Brain pericyte (primary cell): ENCODE measurements at regions not wholly inside any gene's neighbourhood (a gene's known extent, or its start where the extent isn't known, plus 50 kb on each side); places are given as distances from the start of the nearest gene placed in this dataset.
"Not testable (repeated sequence)": the region's sequence is repeated elsewhere in the genome, so short reads cannot be mapped to it uniquely, and the experiment has no call there.

ENCODE experiments used
- DNase-seq: peaks from one replicate; pipeline ENCODE4 v3.0.0-alpha.2; 2012; ENCODE audit warnings: low read depth, low spot score

DNA sequence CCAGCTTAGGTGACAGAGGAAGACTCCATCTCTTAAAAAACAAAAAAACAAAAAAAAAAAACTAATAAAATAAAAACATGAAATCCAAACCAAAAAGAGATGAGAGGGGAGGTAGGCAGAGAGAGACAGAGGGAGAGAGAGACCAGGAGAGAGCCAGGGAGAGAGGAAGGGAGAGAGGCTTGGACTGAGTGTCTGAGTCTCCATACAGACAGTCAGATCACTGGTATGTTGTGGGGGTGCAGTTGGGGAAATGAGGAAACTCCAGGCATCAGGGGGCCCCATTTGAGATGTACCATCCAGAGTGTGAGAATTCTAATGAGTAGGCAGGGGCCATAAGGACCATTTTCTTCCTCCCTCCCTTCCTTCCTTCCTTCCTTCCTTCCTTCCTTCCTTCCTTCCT lies 53.1 kb upstream of the SEPTIN5 start:
- DNase-seq: no peak

DNA sequence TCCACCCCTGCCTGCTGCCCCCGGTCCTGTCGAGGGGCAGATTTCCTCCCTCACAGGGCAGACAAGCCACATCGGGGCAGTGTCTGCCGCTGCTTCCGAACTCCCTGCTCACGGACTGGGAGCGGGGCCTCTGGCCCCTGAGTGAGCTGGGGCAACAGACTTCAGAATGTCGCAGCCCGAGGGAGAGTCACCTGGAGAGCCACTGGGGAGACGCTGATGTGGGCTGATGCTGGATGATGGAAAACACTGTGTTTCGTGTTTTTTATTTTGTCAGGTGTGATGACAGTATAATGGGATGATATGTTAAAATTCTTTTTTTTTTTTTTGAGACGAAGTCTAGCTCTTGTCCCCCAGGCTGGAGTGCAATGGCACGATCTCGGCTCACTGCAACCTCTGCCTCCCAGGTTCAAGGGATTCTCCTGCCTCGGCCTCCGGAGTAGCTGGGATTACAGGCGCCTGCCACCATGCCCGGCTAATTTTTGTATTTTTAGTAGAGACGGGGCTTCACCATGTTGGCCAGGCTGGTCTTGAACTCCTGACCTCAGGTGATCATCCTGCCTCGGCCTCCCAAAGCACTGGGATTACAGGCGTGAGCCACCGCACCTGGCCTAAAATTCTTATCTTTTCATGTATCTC lies 52.1 kb upstream of the SEPTIN5 start:
- DNase-seq: not testable (repeated sequence)

DNA sequence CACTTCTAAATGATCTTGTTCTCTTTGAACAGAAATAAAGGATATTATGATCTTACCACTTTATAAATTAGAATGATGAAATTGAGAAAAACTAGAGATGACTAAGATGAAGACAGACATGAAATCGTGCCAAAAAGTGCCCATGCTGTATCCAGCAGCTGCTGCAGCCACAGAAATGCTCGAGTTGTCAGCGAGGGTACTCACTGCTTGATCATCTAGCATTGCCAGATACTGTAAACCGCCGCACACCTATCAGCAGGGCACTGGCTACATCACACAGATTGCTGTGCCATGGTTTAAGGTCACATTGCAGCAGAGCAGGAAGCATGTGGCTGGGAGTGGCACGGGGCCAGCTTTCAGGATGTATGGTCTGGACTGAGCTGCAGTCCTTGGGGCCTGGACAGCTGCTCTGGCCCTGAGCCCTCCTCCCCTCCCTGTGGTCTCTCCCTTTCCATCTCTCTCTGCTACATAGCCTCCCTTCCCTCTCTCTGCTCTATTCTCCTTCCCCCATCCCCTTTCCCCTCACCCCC lies 51.0 kb upstream of the SEPTIN5 start:
- peak; percentile 77 for DNase-seq

DNA sequence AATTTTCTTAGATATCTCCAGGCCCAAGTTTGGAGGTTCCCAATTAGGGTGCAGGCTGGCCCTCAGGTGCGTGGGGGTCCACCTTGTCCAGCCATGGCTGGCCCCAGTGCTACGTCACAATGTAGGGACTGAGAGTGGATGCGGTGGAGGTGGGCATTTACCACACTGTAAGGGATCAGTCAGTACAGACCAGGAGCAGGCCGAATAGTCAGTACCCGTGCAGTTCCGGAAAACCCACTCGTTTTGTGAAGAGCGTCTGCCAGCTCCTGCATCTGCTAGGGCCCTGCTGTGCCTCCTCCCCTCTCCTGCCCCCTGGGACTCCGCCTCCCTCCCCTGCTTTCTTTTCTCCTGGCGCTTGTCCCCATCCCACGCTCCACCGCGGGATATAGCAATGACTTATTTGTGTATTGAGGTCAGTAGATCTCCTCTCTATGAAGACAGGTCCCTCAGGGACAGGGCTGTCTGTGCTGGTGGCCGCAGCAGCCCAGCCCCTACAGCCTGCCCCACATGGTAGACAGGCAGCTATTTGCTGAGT lies 50.4 kb upstream of the SEPTIN5 start:
- DNase-seq: peak; percentile 69

DNA sequence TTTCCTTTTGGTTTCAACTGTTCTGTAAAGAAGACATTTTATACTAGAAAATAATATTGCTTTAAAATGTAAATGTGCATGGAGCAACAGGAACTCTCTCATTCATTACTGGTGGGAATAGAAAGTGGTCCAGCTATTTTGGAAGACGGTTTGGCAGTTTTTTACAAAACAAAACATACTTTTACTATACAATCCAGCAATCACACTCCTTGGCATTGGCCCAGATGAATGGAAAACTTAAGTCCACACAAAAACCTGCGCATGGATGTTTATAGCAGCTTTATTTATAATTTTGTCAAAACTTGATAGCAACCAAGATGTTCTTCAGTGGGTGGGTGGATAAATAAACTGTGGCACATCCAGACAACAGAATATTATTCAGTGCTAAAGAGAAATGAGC lies 49.9 kb upstream of the SEPTIN5 start:
- no peak for DNase-seq
